IMR-90 (cell line): ENCODE measurements at regions not wholly inside any gene's neighbourhood (a gene's known extent, or its start where the extent isn't known, plus 50 kb on each side); places are given as distances from the start of the nearest gene placed in this dataset.

Experiments
- ATAC-seq: fragments of 200-7000 bp; cut with Tn5 transposase; 2 replicates; pipeline ENCODE4 v1.9.1; 2020; ENCODE audit warnings: low read depth, mild to moderate bottlenecking, moderate library complexity
- BruUV-seq: library from RNA; stranded (reverse); fragments of 400-500 nt; replicated peaks from 2 replicates; lab custom pipeline; 2021; lab: Mats Ljungman, UMichigan
- CTCF ChIA-PET: fragments of 300-600 bp; formaldehyde crosslinking; extraction: SDS; loops from one replicate; lab custom pipeline; 2021; ENCODE audit warnings: antibody characterized with exemption; lab: Yijun Ruan, JAX
- POLR2A ChIA-PET: fragments of 300-600 bp; sonication (Branson Sonifier 250); formaldehyde crosslinking; loops from one replicate; lab custom pipeline; 2022; ENCODE audit warnings: antibody characterized with exemption; ENCODE audit not compliant: unreplicated experiment; lab: Charles Lee
- DNase-seq: peaks from one replicate; pipeline ENCODE4 v3.0.0; 2013
- H2AFZ ChIP-seq: replicated peaks from 2 replicates; pipeline ENCODE3; 2013; ENCODE audit warnings: low read length, mild to moderate bottlenecking; ENCODE audit not compliant: poor library complexity
- H2AK5ac ChIP-seq: 2 replicates; pipeline ENCODE4 v1.6.1; 2013; ENCODE audit warnings: low read depth, low read length, inconsistent platforms
- H2AK9ac ChIP-seq: replicated peaks from 2 replicates; pipeline ENCODE3; 2013; ENCODE audit warnings: mild to moderate bottlenecking, low read depth, low read length, moderate library complexity; ENCODE audit not compliant: poor library complexity
- H2BK120ac ChIP-seq: 2 replicates; pipeline ENCODE4 v1.6.1; 2013; ENCODE audit warnings: low read depth, low read length, inconsistent platforms
- H2BK15ac ChIP-seq: 3 replicates; pipeline ENCODE4 v1.6.1; 2013; ENCODE audit warnings: low read depth, low read length, inconsistent platforms
- H2BK20ac ChIP-seq: 2 replicates; pipeline ENCODE4 v1.6.1; 2013; ENCODE audit warnings: low read depth, mild to moderate bottlenecking, inconsistent platforms, low read length, moderate library complexity
- H2BK5ac ChIP-seq: 2 replicates; pipeline ENCODE4 v1.6.1; 2013; ENCODE audit warnings: mild to moderate bottlenecking, low read depth, low read length, inconsistent platforms; ENCODE audit not compliant: poor library complexity, severe bottlenecking
- H3K14ac ChIP-seq: replicated peaks from 2 replicates; pipeline ENCODE4 v1.6.1; 2013; ENCODE audit warnings: low read depth, low read length, inconsistent platforms
- H3K18ac ChIP-seq: 2 replicates; pipeline ENCODE4 v1.6.1; 2013; ENCODE audit warnings: low read depth, low read length, control low read depth
- H3K23ac ChIP-seq: 2 replicates; pipeline ENCODE4 v1.6.1; 2013; ENCODE audit warnings: low read depth, low read length, inconsistent platforms
- H3K27ac ChIP-seq: 2 replicates; pipeline ENCODE4 v1.5.1; 2013; ENCODE audit warnings: mild to moderate bottlenecking, control low read depth, low read length; ENCODE audit not compliant: insufficient read depth
- H3K27me3 ChIP-seq: 2 replicates; pipeline ENCODE4 v1.6.1; 2013; ENCODE audit warnings: low read length; ENCODE audit not compliant: control insufficient read depth, insufficient read depth
- H3K36me3 ChIP-seq: 2 replicates; pipeline ENCODE4 v1.6.1; 2013; ENCODE audit warnings: low read length, mixed read lengths; ENCODE audit not compliant: control insufficient read depth, insufficient read depth
- H3K4ac ChIP-seq: 2 replicates; pipeline ENCODE4 v1.6.1; 2013; ENCODE audit warnings: low read depth, low read length, inconsistent platforms
- H3K4me1 ChIP-seq: 2 replicates; pipeline ENCODE4 v1.6.1; 2013; ENCODE audit warnings: low read length, mixed read lengths; ENCODE audit not compliant: control insufficient read depth, insufficient read depth
- H3K4me2 ChIP-seq: 2 replicates; pipeline ENCODE4 v1.6.1; 2013; ENCODE audit warnings: low read depth, mild to moderate bottlenecking, control low read depth, low read length, moderate library complexity
- H3K4me3 ChIP-seq: 2 replicates; pipeline ENCODE4 v1.5.1; 2013; ENCODE audit warnings: low read depth, mild to moderate bottlenecking, control low read depth, low read length, moderate library complexity; ENCODE audit not compliant: insufficient read depth
- H3K56ac ChIP-seq: 2 replicates; pipeline ENCODE4 v1.6.1; 2013; ENCODE audit warnings: low read length, inconsistent platforms; ENCODE audit not compliant: insufficient read depth; ENCODE audit errors: extremely low read depth
- H3K79me1 ChIP-seq, 2 experiments: 2 replicates each; pipeline ENCODE4 v1.6.1; 2013; ENCODE audit warnings: low read length in 2 of 2, inconsistent platforms in 1 of 2, low read depth in 1 of 2
- H3K9ac ChIP-seq: 2 replicates; pipeline ENCODE4 v1.6.1; 2013; ENCODE audit warnings: low read depth, low read length, control low read depth
- H3K9me1 ChIP-seq: 2 replicates; pipeline ENCODE4 v1.6.1; 2013; ENCODE audit warnings: low read length, inconsistent platforms; ENCODE audit not compliant: insufficient read depth
- H3K9me3 ChIP-seq: 2 replicates; pipeline ENCODE4 v1.6.1; 2013; ENCODE audit warnings: low read length; ENCODE audit not compliant: control insufficient read depth, insufficient read depth
- H4K20me1 ChIP-seq: 2 replicates; pipeline ENCODE4 v1.6.1; 2013; ENCODE audit warnings: low read length, inconsistent platforms; ENCODE audit not compliant: insufficient read depth
- H4K5ac ChIP-seq: 2 replicates; pipeline ENCODE4 v1.6.1; 2013; ENCODE audit warnings: mild to moderate bottlenecking, low read depth, low read length, control low read depth
- H4K8ac ChIP-seq, 2 experiments: 2 replicates each; pipeline ENCODE4 v1.6.1; 2013; ENCODE audit warnings: low read depth in 2 of 2, low read length in 2 of 2, control low read depth in 1 of 2, inconsistent platforms in 1 of 2
- H4K91ac ChIP-seq: 2 replicates; pipeline ENCODE4 v1.6.1; 2013; ENCODE audit warnings: low read depth, low read length, inconsistent platforms; ENCODE audit not compliant: insufficient read depth
- BHLHE40 ChIP-seq: fragments of 150-350 bp; IDR thresholded peaks from 2 replicates; pipeline ENCODE4 v1.6.1; 2016; ENCODE audit warnings: mild to moderate bottlenecking, low read depth, low read length
- CEBPB ChIP-seq: IDR thresholded peaks from 2 replicates; pipeline ENCODE4 v1.6.1; 2012; ENCODE audit warnings: low read depth, low read length, improper control_type of control experiment
- CHD1 ChIP-seq: IDR thresholded peaks from 2 replicates; pipeline ENCODE4 v1.6.1; 2012; ENCODE audit warnings: low read depth, low read length, improper control_type of control experiment
- CTCF ChIP-seq: conservative IDR thresholded peaks from 2 replicates; pipeline ENCODE4 v1.5.1; 2012; ENCODE audit warnings: mild to moderate bottlenecking, low read depth, low read length, improper control_type of control experiment
- MAFK ChIP-seq: IDR thresholded peaks from 2 replicates; pipeline ENCODE4 v1.6.1; 2012; ENCODE audit warnings: low read depth, low read length, improper control_type of control experiment
- MXI1 ChIP-seq: IDR thresholded peaks from 2 replicates; pipeline ENCODE4 v1.6.1; 2012; ENCODE audit warnings: low read depth, mild to moderate bottlenecking, low read length, moderate library complexity, borderline replicate concordance
- POLR2A ChIP-seq: IDR thresholded peaks from 2 replicates; pipeline ENCODE4 v1.6.1; 2012; ENCODE audit warnings: mild to moderate bottlenecking, low read depth, low read length
- RFX5 ChIP-seq: IDR thresholded peaks from 2 replicates; pipeline ENCODE4 v1.8.0; 2012; ENCODE audit warnings: low read depth, mild to moderate bottlenecking, low read length, moderate library complexity
- SMC3 ChIP-seq: fragments of 150-350 bp; IDR thresholded peaks from 2 replicates; pipeline ENCODE4 v1.6.1; 2016; ENCODE audit warnings: low read depth, mild to moderate bottlenecking, antibody characterized with exemption, low read length, moderate library complexity
- USF2 ChIP-seq: fragments of 150-350 bp; IDR thresholded peaks from 2 replicates; pipeline ENCODE4 v1.6.1; 2017; ENCODE audit warnings: mild to moderate bottlenecking, antibody characterized with exemption, low read length, low read depth
- WGBS, 2 experiments: methylation state at CpG; one replicate each; pipeline versions ENCODE4 v1.1.5 to v1.1.7; 2013; ENCODE audit warnings: missing lambda C conversion rate in 2 of 2; ENCODE audit not compliant: insufficient read length in 1 of 2; ENCODE audit errors: extremely low coverage in 2 of 2; 5-methylcytosine and 5-hydroxymethylcytosine counted together
- dilution Hi-C: fragments of 300-500 bp; cut with HindIII; formaldehyde crosslinking; loops from one replicate; pipeline ENCODE4 v1.14.3; 2018; ENCODE audit warnings: low sequenced_read_pairs; ENCODE audit not compliant: unreplicated experiment
- in situ Hi-C: fragments of 300-500 bp; cut with MboI; formaldehyde crosslinking; loops from 3 replicates; pipeline ENCODE4 v1.14.3; 2019; ENCODE audit warnings: low sequenced_read_pairs, inconsistent platforms, mixed read lengths
- intact Hi-C: fragments of 100-400 bp; cut with micrococcal nuclease; formaldehyde crosslinking; loops from 2 replicates; pipeline ENCODE4 v1.10.0; 2022

- CTCF ChIA-PET: no interaction called here
- Histone ChIP-seq H3K9me3 (peaks cover 57% of the 10 kb centered on the region), H3K56ac (no peak overlapping the region), H2BK5ac (no peak overlapping the region), H2AFZ (no peak overlapping the region), H2BK15ac (no peak overlapping the region), H3K4me3 (no peak overlapping the region), H4K20me1 (no peaks in the 10 kb centered on the region), H4K8ac (no peak overlapping the region), H3K9me1 (no peaks in the 10 kb centered on the region), H3K27ac (no peak overlapping the region), H3K4ac (no peak overlapping the region), H3K23ac (no peak overlapping the region), H4K5ac (no peak overlapping the region), H2AK5ac (no peak overlapping the region), H3K4me2 (no peak overlapping the region), H3K18ac (no peak overlapping the region), H3K27me3 (no peaks in the 10 kb centered on the region), H2AK9ac (no peak overlapping the region), H3K14ac (no peak overlapping the region), H3K4me1 (no peaks in the 10 kb centered on the region), H3K79me1 (no peaks in the 10 kb centered on the region), H3K36me3 (no peaks in the 10 kb centered on the region), H2BK20ac (no peak overlapping the region), H4K91ac (no peak overlapping the region), H2BK120ac (no peak overlapping the region), H3K9ac (no peak overlapping the region)
- intact Hi-C loops (no loop called here), dilution Hi-C loops (no loop called here), in situ Hi-C loops (no loop called here)
- no peak for TF ChIP-seq POLR2A
- TF ChIP-seq USF2: no peak
- no peak for TF ChIP-seq MAFK
- TF ChIP-seq MXI1: no peak
- TF ChIP-seq BHLHE40: no peak
- TF ChIP-seq CTCF: no peak
- no peak for TF ChIP-seq SMC3
- no peak for TF ChIP-seq RFX5
- no peak for TF ChIP-seq CHD1
- no peak for TF ChIP-seq CEBPB
- no TSS peak for BruUV-seq
- POLR2A ChIA-PET: no interaction called here
- DNase-seq: no peak
- 60% methylated on average over 1 of the region's 3 CpGs; no CpG with 5 or more reads in 1 of the 2 experiments for WGBS, 2 experiments
- no peak for ATAC-seq
Observed at GRCh38 chr10:131499566-131499965, 188.0 kb upstream of the TCERG1L start.
